Left lung (tissue), 4 donors: ENCODE measurements at regions not wholly inside any gene's neighbourhood (a gene's known extent, or its start where the extent isn't known, plus 50 kb on each side); places are given as distances from the start of the nearest gene placed in this dataset.

Source experiments
- ATAC-seq: fragments of 200-7000 bp; cut with Tn5 transposase; one replicate; pipeline ENCODE4 v1.9.1; 2020; ENCODE audit warnings: moderate library complexity
- DNase-seq, 4 donors: peaks; one replicate each; pipeline ENCODE4 v3.0.0-alpha.2; 2013 to 2020
- H3K27ac ChIP-seq, 2 donors: fragments of 200-600 bp; sonication (generic) in 1 of 2; one replicate each; pipeline versions ENCODE4 v1.5.0 to v1.8.0; 2020 to 2021
- H3K27me3 ChIP-seq, 2 donors: fragments of 200-600 bp; sonication (generic) in 1 of 2; one replicate each; pipeline versions ENCODE4 v1.5.0 to v1.8.0; 2020 to 2021
- H3K36me3 ChIP-seq, 2 donors: fragments of 200-600 bp; sonication (generic) in 1 of 2; one replicate each; pipeline versions ENCODE4 v1.5.0 to v1.8.0; 2020 to 2021
- H3K4me1 ChIP-seq, 2 donors: fragments of 200-600 bp; one replicate each; pipeline ENCODE4 v1.8.0; 2021
- H3K4me3 ChIP-seq, 2 donors: fragments of 200-600 bp; sonication (generic) in 1 of 2; one replicate each; pipeline versions ENCODE4 v1.5.0 to v1.8.0; 2020 to 2021; ENCODE audit warnings: mild to moderate bottlenecking in 1 of 2
- H3K9me3 ChIP-seq, 2 donors: fragments of 200-600 bp; sonication (generic) in 1 of 2; one replicate each; pipeline versions ENCODE4 v1.5.0 to v1.8.0; 2020 to 2021
- intact Hi-C, 2 donors: fragments of 100-400 bp; cut with DNase I; formaldehyde crosslinking; loops; one replicate each; pipeline versions ENCODE4 v1.11.2 to v1.14.2; 2022
- TF ChIP-seq, protein P1 (sequence below), 2 donors: fragments of 200-600 bp; sonication (generic) in 1 of 2; IDR thresholded peaks; one replicate each; pipeline versions ENCODE4 v1.5.0 to v1.8.0; 2021; ENCODE audit warnings: antibody characterized with exemption in 2 of 2
- donor health status: DM: no; HTN: yes; CAD: no.
- donor health status: DM: no; HTN: no; CAD: no.

DNA sequence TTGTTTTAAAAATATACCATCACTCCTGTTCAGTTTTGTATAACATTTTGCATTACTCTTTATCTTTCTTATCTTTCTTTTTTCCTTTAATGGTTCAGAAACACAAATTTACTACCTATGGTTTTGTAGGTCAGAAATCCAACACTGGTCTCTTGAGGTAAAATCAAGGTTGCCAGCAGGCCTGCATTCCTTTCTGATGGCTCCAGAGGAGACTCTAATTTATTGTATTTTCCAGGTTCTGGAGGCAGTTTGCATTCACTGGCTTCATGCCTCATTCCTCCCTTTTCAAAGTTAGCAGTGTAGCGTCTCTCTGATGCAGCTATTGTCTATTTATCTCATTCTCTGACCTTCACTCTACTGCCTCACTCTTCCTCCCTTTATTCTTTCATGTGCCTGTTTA, 767.4 kb downstream of the SLITRK6 start:
- intact Hi-C loops, result no loop called here
- Histone ChIP-seq H3K9me3 (peaks cover 0 to 22% of the 10 kb centered on the region in 2 donors), H3K27ac (no peak overlapping the region), H3K36me3 (no peaks in the 10 kb centered on the region), H3K4me1 (no peaks in the 10 kb centered on the region), H3K27me3 (no peaks in the 10 kb centered on the region), H3K4me3 (no peak overlapping the region)
- ATAC-seq (no peak), DNase-seq (no peak)
- TF ChIP-seq, protein P1, sequence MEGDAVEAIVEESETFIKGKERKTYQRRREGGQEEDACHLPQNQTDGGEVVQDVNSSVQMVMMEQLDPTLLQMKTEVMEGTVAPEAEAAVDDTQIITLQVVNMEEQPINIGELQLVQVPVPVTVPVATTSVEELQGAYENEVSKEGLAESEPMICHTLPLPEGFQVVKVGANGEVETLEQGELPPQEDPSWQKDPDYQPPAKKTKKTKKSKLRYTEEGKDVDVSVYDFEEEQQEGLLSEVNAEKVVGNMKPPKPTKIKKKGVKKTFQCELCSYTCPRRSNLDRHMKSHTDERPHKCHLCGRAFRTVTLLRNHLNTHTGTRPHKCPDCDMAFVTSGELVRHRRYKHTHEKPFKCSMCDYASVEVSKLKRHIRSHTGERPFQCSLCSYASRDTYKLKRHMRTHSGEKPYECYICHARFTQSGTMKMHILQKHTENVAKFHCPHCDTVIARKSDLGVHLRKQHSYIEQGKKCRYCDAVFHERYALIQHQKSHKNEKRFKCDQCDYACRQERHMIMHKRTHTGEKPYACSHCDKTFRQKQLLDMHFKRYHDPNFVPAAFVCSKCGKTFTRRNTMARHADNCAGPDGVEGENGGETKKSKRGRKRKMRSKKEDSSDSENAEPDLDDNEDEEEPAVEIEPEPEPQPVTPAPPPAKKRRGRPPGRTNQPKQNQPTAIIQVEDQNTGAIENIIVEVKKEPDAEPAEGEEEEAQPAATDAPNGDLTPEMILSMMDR (IDR thresholded peaks at IDR 0.05), result no peak

DNA sequence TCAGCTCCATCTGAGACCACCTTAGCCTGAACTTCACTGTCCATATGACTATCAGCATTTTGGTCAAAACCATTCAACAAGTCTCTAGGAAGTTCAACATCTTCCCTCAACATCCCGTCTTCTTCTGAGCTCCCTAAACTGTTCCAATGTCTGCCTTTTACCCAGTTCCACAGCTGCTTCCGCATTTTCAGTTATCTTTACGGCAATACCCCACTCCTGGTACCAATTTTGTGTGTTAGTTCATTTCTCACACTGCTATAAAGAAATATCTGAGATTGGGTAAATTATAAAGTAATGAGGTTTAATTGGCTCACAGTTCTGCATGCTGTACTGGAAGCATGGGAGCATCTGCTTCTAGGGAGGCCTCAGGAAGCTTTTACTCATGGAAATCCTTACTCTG, 771.2 kb downstream of the SLITRK6 start:
- H3K4me1 ChIP-seq, result no peaks in the 10 kb centered on the region
- TF ChIP-seq, protein P1 (IDR thresholded peaks at IDR 0.05), result no peak
- no peak for DNase-seq

DNA sequence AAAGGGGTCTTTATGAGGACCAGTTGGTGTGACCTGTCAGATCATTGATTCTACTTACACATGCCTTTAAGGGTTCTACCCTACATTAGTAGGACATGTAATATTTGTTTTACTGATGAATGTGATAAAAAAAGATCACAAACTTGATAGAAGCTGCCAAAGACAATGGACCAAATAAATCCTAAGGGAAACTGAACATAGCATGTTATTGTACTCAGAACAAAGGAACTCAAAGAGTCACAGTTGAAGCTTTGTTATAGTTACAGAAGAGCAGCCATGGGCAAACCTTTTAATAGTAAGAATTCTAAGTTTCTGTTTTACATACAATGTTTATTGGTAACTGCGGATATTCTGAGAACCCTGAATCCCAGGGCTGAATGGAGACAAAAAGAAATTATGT, 780.1 kb downstream of the SLITRK6 start:
- no peak overlapping the region for H3K4me3 ChIP-seq
- no peak for DNase-seq
- no peaks in the 10 kb centered on the region for H3K27me3 ChIP-seq
- peaks cover 0 to 14% of the 10 kb centered on the region in 2 donors for H3K9me3 ChIP-seq
- no peak for ATAC-seq
- H3K27ac ChIP-seq, result no peak overlapping the region
- intact Hi-C loops, result no loop called here
- no peaks in the 10 kb centered on the region for H3K4me1 ChIP-seq
- no peaks in the 10 kb centered on the region for H3K36me3 ChIP-seq
- TF ChIP-seq, protein P1 (IDR thresholded peaks at IDR 0.05), result no peak

More for the DNA sequence above, 771.2 kb downstream of the SLITRK6 start:
- intact Hi-C loops, result no loop called here
- ATAC-seq, result no peak
- no peak overlapping the region for H3K27ac ChIP-seq
- peaks cover 0 to 42% of the 10 kb centered on the region in 2 donors for H3K9me3 ChIP-seq
- H3K4me3 ChIP-seq, result no peak overlapping the region
- H3K27me3 ChIP-seq, result no peaks in the 10 kb centered on the region
- no peaks in the 10 kb centered on the region for H3K36me3 ChIP-seq

DNA sequence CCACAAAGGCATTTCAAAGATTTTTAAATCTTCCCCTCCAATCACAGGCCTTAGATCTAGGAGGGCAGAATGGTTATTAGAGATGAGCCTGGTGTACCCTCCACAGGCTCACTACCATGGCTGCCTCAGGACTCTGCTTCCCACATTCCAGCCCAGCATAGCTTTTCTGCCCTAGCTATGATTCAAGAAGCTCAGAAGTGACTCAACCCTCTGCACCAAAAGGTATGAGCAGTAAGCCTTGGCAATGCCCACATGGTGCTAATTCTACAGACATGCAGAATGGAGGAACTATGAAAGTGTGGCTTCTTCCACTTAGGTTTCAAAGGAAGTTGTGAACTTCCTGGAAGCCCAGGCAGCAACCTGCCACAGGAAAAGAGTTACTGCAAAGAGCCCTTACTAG, 786.2 kb downstream of the SLITRK6 start:
- H3K9me3 ChIP-seq, result peaks cover 0 to 7% of the 10 kb centered on the region in 2 donors
- H3K36me3 ChIP-seq, result no peaks in the 10 kb centered on the region
- H3K4me3 ChIP-seq, result no peak overlapping the region
- H3K27me3 ChIP-seq, result no peaks in the 10 kb centered on the region
- TF ChIP-seq, protein P1 (IDR thresholded peaks at IDR 0.05), result no peak
- no peak for DNase-seq
- intact Hi-C loops, result no loop called here
- H3K4me1 ChIP-seq, result no peaks in the 10 kb centered on the region
- H3K27ac ChIP-seq, result no peak overlapping the region
- ATAC-seq, result no peak

DNA sequence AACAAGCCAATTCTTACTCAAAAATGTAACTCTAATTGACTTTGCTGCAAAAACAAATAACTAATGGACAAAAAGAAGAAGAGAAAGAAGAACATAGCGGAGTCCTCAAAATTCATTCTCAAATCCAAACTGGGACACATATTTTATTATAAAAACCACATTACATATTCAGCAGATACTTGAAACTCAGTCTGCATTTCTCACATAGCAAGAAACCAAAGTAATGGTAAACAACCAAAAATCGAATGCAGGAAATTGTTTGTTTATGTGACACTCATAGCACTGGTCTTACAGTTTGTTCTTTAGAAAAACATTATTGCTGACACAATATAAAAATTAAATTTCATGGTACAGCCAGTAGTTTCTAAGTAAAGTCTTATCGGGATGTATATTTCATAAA, 789.8 kb downstream of the SLITRK6 start:
- Histone ChIP-seq H3K4me3 (no peak overlapping the region), H3K27ac (no peak overlapping the region), H3K9me3 (peaks cover 0 to 7% of the 10 kb centered on the region in 2 donors), H3K4me1 (no peaks in the 10 kb centered on the region), H3K27me3 (no peaks in the 10 kb centered on the region), H3K36me3 (no peaks in the 10 kb centered on the region)
- DNase-seq, result no peak
- intact Hi-C loops, result no loop called here
- TF ChIP-seq, protein P1 (IDR thresholded peaks at IDR 0.05), result no peak
- ATAC-seq, result no peak
